ENCODE measurements at regions not wholly inside any gene's neighbourhood (a gene's known extent, or its start where the extent isn't known, plus 50 kb on each side); places are given as distances from the start of the nearest gene placed in this dataset.
A peak's percentile ranks its signal among the peaks of the same experiment; 100 is the strongest.

DNA sequence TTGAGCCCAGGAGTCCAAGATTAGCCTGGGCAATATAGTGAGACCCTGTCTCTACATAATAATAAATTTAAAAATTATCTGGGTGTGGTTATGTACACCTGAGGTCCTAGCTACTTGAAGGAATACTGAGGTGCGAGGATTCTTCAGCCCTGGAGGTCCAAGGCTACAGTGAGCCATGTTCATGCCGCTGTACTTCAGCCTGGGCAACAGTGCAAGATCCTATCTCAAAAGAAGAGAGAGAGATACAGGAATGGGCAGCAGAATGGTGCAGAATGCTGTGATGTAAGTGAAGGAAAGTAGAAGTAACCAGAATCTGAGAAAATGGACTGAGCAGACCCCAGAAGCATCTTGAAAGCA is 62.7 kb upstream of the EXOC4 start:
- Mint-ChIP-seq H3K27me3 (ENCODE audit: low read depth) (peaks cover 4% of the 10 kb centered on the region), H3K36me3 (ENCODE audit: low read depth) (no peaks in the 10 kb centered on the region), H3K9me3 (no peaks in the 10 kb centered on the region), H3K4me3 (no peak overlapping the region), H3K27ac (ENCODE audit: unreplicated experiment) (no peak overlapping the region), H3K4me1 (no peaks in the 10 kb centered on the region)
- no peak for DNase-seq (ENCODE audit: low read depth, low spot score)
- TF ChIP-seq, protein P1, sequence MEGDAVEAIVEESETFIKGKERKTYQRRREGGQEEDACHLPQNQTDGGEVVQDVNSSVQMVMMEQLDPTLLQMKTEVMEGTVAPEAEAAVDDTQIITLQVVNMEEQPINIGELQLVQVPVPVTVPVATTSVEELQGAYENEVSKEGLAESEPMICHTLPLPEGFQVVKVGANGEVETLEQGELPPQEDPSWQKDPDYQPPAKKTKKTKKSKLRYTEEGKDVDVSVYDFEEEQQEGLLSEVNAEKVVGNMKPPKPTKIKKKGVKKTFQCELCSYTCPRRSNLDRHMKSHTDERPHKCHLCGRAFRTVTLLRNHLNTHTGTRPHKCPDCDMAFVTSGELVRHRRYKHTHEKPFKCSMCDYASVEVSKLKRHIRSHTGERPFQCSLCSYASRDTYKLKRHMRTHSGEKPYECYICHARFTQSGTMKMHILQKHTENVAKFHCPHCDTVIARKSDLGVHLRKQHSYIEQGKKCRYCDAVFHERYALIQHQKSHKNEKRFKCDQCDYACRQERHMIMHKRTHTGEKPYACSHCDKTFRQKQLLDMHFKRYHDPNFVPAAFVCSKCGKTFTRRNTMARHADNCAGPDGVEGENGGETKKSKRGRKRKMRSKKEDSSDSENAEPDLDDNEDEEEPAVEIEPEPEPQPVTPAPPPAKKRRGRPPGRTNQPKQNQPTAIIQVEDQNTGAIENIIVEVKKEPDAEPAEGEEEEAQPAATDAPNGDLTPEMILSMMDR (conservative IDR thresholded peaks at IDR 0.05) = no peak

DNA sequence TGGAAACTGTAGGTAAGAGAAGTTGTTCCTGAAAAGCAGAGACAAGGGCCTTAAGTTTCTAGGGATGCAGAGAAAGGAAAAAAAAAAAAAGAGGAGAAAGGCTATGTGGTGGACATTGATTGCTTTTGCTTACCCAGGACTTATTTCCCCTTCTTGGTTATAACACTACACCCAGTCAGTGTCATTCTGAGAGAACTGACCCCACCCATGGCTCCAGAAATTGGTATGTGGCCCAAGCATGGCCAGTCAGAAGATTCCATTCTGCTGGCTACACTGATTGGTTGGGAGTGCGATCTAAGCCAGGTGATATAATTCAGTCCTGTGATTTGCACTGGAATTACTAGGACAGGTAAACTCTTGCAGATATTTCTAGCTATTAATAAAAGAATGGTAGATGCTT is 62.2 kb upstream of the EXOC4 start:
- Mint-ChIP-seq H3K27ac (ENCODE audit: unreplicated experiment) (no peak overlapping the region), H3K9me3 (no peaks in the 10 kb centered on the region)

DNA sequence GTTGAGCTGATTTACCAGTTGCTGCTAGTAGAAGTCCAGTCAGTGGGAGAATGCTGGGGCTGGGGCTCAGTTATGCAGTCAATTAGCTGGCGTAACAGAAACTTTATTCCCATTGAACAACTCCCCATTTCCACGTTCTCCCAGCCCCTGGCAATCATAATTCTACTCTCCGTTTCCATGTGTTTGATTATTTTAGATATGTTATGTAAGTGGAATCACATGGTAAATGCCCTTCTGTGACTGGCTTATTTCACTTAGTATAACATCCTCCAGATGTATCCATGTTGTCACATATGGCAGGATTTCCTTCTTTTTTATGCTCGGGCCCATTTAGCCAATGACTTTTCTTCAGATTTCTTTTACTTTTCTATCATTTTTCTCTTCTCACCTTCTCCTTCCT is 61.1 kb upstream of the EXOC4 start:
- TF ChIP-seq, protein P1 (conservative IDR thresholded peaks at IDR 0.05) = no peak
- Mint-ChIP-seq H3K36me3 (ENCODE audit: low read depth) (no peaks in the 10 kb centered on the region), H3K9me3 (no peaks in the 10 kb centered on the region), H3K27me3 (ENCODE audit: low read depth) (peaks cover 4% of the 10 kb centered on the region), H3K4me1 (no peaks in the 10 kb centered on the region), H3K27ac (ENCODE audit: unreplicated experiment) (no peak overlapping the region), H3K4me3 (no peak overlapping the region)
- no peak for DNase-seq (ENCODE audit: low read depth, low spot score)

More for the DNA sequence above, 62.2 kb upstream of the EXOC4 start:
- TF ChIP-seq, protein P1 (conservative IDR thresholded peaks at IDR 0.05) = no peak
- Mint-ChIP-seq H3K4me1 (no peaks in the 10 kb centered on the region), H3K4me3 (no peak overlapping the region), H3K27me3 (ENCODE audit: low read depth) (peaks cover 4% of the 10 kb centered on the region), H3K36me3 (ENCODE audit: low read depth) (no peaks in the 10 kb centered on the region)
- DNase-seq (ENCODE audit: low read depth, low spot score) = no peak

DNA sequence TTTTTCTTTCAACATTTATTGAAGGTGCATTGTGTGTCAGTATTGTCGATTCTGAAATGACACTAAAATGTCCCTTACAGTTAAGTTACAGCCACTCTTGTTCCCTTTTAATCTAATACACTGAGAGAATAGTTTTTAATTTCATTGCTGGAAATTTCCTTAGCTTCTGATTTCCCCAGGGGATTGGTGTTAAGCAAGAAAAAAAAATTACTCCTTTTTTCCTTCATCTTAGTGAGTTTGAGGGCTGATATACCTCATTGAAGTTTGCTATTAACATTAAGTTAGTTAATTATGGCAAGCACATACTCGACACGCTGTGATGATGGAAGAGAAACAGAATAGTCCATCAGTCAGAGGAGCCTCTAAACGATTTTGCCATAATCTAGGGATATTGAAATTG is 57.0 kb upstream of the EXOC4 start:
- Mint-ChIP-seq H3K36me3 (ENCODE audit: low read depth) (no peaks in the 10 kb centered on the region), H3K9me3 (no peaks in the 10 kb centered on the region), H3K4me3 (no peak overlapping the region), H3K27me3 (ENCODE audit: low read depth) (peaks cover 3% of the 10 kb centered on the region), H3K4me1 (peaks cover 9% of the 10 kb centered on the region), H3K27ac (ENCODE audit: unreplicated experiment) (no peak overlapping the region)
- TF ChIP-seq, protein P1 (conservative IDR thresholded peaks at IDR 0.05) = no peak
- DNase-seq (ENCODE audit: low read depth, low spot score) = no peak

DNA sequence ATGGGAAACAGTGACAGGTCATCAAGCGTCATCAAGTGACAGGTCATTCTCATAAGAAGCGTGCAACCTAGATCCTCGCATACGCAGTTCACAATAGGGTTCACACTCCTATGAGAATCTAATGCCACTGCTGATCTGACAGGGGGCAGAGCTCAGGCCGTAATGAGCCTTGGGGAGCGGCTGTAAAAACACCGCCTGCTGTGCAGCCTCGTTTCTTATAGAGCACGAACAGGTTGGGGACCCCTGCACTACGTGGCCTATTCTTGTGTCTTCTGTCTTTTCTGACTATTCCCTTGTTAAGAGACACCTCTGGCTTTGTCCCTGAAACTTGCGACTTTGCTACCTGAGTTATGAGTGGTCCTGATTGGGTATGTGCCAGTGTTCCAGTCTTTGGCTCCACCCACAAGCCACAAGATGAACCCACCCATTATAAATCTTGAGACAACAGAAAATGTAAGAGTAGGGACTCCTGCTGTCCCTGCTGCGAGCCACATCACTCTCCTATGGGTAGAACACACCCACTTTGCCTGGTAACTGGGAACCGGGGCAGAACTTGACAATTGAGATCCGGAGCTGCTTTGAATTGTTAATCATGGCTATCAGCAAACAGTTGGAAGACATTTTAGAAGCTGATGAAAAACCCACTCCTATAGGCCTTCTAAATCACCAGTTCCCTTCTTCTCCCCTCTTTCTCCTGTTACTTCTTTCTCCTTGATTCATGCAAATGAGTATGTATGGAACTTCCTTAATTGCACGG is 55.8 kb upstream of the EXOC4 start:
- TF ChIP-seq, protein P1 (conservative IDR thresholded peaks at IDR 0.05) = no peak
- no peak for DNase-seq (ENCODE audit: low read depth, low spot score)
- Mint-ChIP-seq H3K4me3 (peak overlapping the region; percentile 45), H3K27me3 (ENCODE audit: low read depth) (peaks cover 3% of the 10 kb centered on the region), H3K4me1 (peaks cover 9% of the 10 kb centered on the region), H3K27ac (ENCODE audit: unreplicated experiment) (peak overlapping the region; percentile 13), H3K9me3 (no peaks in the 10 kb centered on the region), H3K36me3 (ENCODE audit: low read depth) (no peaks in the 10 kb centered on the region)

All from neural crest cell (in vitro differentiated cells).